ENCODE measurements at regions not wholly inside any gene's neighbourhood (a gene's known extent, or its start where the extent isn't known, plus 50 kb on each side); places are given as distances from the start of the nearest gene placed in this dataset.
A peak's percentile ranks its signal among the peaks of the same experiment; 100 is the strongest.

DNA sequence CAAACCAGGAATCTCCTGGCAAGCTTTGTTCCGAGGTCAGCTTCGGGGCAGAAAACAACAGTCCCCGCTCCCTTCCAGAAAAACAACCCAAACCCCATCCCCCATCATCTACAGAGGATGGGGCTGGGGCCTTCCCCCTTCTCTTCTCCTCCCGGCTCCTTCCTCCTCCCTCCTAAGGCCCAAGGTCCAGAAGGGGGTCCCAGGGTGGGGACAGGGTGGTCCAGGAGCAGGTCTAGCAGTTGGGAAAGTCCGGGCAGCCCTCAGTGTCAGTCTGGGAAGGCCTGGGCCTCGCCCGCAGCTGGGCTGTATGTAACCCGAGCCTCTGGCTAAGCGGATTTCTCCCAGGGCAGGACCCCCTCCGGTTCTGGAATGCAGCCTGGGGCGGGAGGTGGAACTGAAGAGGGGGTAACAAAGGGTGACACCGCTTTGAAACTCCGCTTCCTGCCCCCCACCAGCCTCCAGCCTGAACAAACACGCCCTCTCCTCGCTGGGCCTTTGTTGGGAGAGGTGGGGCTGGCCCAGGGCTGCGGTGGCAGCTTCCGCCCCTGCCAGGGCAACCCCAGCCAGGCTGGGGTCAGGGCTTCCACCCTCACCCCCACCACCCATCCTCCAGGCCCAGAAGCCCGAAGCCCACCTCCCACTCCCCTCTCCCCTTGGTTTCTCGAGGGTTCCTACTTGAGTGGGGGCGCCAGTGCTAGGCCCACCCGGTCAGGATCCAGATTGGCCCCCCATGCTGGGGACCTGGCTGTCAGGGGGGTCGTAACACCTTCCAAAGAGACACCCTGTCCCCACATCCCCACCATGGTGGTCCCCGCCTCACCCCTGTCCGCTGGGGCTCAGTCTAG lies 63.5 kb downstream of the C9orf50 start:
- ATAC-seq = peak; percentile 77
- TF ChIP-seq OSR1 (CRISPR knock-in tag; IDR thresholded peaks at IDR 0.05) (no peak), ESRRG (CRISPR knock-in tag; IDR thresholded peaks at IDR 0.05) (no peak), BACH2 (CRISPR knock-in tag; IDR thresholded peaks at IDR 0.05; ENCODE audit: borderline replicate concordance) (no peak), ZC3H10 (CRISPR knock-in tag; IDR thresholded peaks at IDR 0.05) (no peak), ZNF8 (CRISPR knock-in tag; IDR thresholded peaks at IDR 0.05) (no peak), TCF4 (CRISPR knock-in tag; IDR thresholded peaks at IDR 0.05; ENCODE audit: borderline replicate concordance) (no peak), ISL1 (CRISPR knock-in tag; IDR thresholded peaks at IDR 0.05) (no peak), RARB (CRISPR knock-in tag; IDR thresholded peaks at IDR 0.05) (no peak)
- TF ChIP-seq, protein P1, sequence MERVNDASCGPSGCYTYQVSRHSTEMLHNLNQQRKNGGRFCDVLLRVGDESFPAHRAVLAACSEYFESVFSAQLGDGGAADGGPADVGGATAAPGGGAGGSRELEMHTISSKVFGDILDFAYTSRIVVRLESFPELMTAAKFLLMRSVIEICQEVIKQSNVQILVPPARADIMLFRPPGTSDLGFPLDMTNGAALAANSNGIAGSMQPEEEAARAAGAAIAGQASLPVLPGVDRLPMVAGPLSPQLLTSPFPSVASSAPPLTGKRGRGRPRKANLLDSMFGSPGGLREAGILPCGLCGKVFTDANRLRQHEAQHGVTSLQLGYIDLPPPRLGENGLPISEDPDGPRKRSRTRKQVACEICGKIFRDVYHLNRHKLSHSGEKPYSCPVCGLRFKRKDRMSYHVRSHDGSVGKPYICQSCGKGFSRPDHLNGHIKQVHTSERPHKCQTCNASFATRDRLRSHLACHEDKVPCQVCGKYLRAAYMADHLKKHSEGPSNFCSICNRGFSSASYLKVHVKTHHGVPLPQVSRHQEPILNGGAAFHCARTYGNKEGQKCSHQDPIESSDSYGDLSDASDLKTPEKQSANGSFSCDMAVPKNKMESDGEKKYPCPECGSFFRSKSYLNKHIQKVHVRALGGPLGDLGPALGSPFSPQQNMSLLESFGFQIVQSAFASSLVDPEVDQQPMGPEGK (CRISPR knock-in tag; IDR thresholded peaks at IDR 0.05; ENCODE audit: borderline replicate concordance) = no peak
- TF ChIP-seq, protein P2, sequence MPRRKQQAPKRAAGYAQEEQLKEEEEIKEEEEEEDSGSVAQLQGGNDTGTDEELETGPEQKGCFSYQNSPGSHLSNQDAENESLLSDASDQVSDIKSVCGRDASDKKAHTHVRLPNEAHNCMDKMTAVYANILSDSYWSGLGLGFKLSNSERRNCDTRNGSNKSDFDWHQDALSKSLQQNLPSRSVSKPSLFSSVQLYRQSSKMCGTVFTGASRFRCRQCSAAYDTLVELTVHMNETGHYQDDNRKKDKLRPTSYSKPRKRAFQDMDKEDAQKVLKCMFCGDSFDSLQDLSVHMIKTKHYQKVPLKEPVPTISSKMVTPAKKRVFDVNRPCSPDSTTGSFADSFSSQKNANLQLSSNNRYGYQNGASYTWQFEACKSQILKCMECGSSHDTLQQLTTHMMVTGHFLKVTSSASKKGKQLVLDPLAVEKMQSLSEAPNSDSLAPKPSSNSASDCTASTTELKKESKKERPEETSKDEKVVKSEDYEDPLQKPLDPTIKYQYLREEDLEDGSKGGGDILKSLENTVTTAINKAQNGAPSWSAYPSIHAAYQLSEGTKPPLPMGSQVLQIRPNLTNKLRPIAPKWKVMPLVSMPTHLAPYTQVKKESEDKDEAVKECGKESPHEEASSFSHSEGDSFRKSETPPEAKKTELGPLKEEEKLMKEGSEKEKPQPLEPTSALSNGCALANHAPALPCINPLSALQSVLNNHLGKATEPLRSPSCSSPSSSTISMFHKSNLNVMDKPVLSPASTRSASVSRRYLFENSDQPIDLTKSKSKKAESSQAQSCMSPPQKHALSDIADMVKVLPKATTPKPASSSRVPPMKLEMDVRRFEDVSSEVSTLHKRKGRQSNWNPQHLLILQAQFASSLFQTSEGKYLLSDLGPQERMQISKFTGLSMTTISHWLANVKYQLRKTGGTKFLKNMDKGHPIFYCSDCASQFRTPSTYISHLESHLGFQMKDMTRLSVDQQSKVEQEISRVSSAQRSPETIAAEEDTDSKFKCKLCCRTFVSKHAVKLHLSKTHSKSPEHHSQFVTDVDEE (CRISPR knock-in tag; IDR thresholded peaks at IDR 0.05) = no peak
- TF ChIP-seq, protein P3, sequence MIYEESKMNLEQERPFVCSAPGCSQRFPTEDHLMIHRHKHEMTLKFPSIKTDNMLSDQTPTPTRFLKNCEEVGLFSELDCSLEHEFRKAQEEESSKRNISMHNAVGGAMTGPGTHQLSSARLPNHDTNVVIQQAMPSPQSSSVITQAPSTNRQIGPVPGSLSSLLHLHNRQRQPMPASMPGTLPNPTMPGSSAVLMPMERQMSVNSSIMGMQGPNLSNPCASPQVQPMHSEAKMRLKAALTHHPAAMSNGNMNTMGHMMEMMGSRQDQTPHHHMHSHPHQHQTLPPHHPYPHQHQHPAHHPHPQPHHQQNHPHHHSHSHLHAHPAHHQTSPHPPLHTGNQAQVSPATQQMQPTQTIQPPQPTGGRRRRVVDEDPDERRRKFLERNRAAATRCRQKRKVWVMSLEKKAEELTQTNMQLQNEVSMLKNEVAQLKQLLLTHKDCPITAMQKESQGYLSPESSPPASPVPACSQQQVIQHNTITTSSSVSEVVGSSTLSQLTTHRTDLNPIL (CRISPR knock-in tag; IDR thresholded peaks at IDR 0.05; ENCODE audit: low read depth) = no peak
- TF ChIP-seq, protein P4, sequence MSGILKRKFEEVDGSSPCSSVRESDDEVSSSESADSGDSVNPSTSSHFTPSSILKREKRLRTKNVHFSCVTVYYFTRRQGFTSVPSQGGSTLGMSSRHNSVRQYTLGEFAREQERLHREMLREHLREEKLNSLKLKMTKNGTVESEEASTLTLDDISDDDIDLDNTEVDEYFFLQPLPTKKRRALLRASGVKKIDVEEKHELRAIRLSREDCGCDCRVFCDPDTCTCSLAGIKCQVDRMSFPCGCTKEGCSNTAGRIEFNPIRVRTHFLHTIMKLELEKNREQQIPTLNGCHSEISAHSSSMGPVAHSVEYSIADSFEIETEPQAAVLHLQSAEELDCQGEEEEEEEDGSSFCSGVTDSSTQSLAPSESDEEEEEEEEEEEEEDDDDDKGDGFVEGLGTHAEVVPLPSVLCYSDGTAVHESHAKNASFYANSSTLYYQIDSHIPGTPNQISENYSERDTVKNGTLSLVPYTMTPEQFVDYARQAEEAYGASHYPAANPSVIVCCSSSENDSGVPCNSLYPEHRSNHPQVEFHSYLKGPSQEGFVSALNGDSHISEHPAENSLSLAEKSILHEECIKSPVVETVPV (CRISPR knock-in tag; IDR thresholded peaks at IDR 0.05) = no peak

DNA sequence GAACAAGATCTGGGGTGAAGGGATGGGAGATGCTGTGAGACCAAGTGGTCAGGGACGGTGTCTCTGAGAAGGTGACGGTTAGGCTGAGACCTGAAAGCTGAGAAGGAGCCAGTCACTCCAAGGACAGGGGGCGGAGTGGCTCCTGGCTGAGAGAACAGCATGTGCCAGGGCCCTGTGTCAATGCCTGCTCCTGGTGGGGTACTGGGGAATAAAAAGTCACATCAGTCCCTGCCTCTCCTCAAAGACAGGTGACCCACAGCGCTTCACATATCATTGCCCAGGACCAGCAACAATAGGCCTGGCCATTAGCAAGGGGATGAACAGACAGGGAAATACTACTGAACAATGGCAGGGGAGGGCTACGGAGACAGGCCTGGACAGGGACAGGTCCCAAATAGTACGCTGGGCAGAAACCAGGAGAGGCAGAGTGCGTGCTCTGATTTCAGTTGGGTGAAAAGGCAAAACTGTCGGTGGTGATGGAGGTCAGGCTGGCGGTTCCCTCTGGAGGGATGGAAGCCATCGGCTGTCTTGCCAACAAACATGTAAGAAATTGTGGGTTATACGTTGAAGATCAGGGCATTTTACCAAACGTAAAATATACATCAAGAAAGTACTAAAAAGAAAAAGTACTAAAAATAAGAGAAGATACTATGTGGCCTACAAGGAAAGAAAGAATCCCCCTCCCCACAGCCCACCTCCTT lies 64.3 kb downstream of the C9orf50 start:
- TF ChIP-seq ZNF8 (CRISPR knock-in tag; IDR thresholded peaks at IDR 0.05) = no peak
- TF ChIP-seq, protein P3 (CRISPR knock-in tag; IDR thresholded peaks at IDR 0.05; ENCODE audit: low read depth) = no peak
- no peak for TF ChIP-seq BACH2 (CRISPR knock-in tag; IDR thresholded peaks at IDR 0.05; ENCODE audit: borderline replicate concordance)
- no peak for TF ChIP-seq GLIS3 (CRISPR knock-in tag; IDR thresholded peaks at IDR 0.05)
- TF ChIP-seq OSR1 (CRISPR knock-in tag; IDR thresholded peaks at IDR 0.05) = no peak
- TF ChIP-seq ZC3H10 (CRISPR knock-in tag; IDR thresholded peaks at IDR 0.05) = no peak
- TF ChIP-seq, protein P5, sequence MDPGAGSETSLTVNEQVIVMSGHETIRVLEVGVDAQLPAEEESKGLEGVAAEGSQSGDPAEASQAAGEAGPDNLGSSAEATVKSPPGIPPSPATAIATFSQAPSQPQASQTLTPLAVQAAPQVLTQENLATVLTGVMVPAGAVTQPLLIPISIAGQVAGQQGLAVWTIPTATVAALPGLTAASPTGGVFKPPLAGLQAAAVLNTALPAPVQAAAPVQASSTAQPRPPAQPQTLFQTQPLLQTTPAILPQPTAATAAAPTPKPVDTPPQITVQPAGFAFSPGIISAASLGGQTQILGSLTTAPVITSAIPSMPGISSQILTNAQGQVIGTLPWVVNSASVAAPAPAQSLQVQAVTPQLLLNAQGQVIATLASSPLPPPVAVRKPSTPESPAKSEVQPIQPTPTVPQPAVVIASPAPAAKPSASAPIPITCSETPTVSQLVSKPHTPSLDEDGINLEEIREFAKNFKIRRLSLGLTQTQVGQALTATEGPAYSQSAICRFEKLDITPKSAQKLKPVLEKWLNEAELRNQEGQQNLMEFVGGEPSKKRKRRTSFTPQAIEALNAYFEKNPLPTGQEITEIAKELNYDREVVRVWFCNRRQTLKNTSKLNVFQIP (CRISPR knock-in tag; IDR thresholded peaks at IDR 0.05; ENCODE audit: borderline replicate concordance, low read depth) = no peak
- TF ChIP-seq ZFP3 (CRISPR knock-in tag; IDR thresholded peaks at IDR 0.05) = no peak
- no peak for TF ChIP-seq ZNF565 (CRISPR knock-in tag; conservative IDR thresholded peaks at IDR 0.05; ENCODE audit: low read depth)
- TF ChIP-seq, protein P4 (CRISPR knock-in tag; IDR thresholded peaks at IDR 0.05) = no peak
- no peak for TF ChIP-seq ZFP30 (CRISPR knock-in tag; IDR thresholded peaks at IDR 0.05)
- no peak for TF ChIP-seq ESRRG (CRISPR knock-in tag; IDR thresholded peaks at IDR 0.05)
- ATAC-seq = no peak

Data from SK-N-SH treated with all-trans-retinoic acid at 6 μM for 48 hours (cell line).